ENCODE measurements at regions not wholly inside any gene's neighbourhood (a gene's known extent, or its start where the extent isn't known, plus 50 kb on each side); places are given as distances from the start of the nearest gene placed in this dataset.

- no peak for TF ChIP-seq SPI1 (IDR thresholded peaks at IDR 0.05; ENCODE audit: borderline replicate concordance, low read depth, low read length)
Measured at GRCh38 chr5:3129252-3129651, 377.8 kb upstream of the IRX2 start (continued).

- Histone ChIP-seq H3K27ac (ENCODE audit: extremely low read depth, low read depth, low read length) (no peak overlapping the region), H3K79me2 (ENCODE audit: control insufficient read depth, insufficient read depth, low read length) (no peaks in the 10 kb centered on the region), H3K4me1 (replicated peaks in 1 of 2; ENCODE audit: control insufficient read depth in 2 of 2, insufficient read depth in 2 of 2, low read length in 2 of 2) (no peaks in the 10 kb centered on the region), H3K9me1 (ENCODE audit: control insufficient read depth, insufficient read depth, low read length) (no peaks in the 10 kb centered on the region), H3K9me3 (replicated peaks; ENCODE audit: control insufficient read depth, insufficient read depth, low read depth, low read length) (no peaks in the 10 kb centered on the region), H3K36me3 (ENCODE audit: control insufficient read depth, insufficient read depth, low read length) (no peaks in the 10 kb centered on the region), H3K9ac (ENCODE audit: insufficient read depth in 1 of 2, low read depth in 2 of 2, low read length in 2 of 2) (no peak overlapping the region), H4K20me1 (replicated peaks; ENCODE audit: control insufficient read depth, insufficient read depth, low read length) (no peaks in the 10 kb centered on the region), H3K27me3 (ENCODE audit: control insufficient read depth in 2 of 2, insufficient read depth in 2 of 2, low read length in 2 of 2) (peaks cover 5 to 23% of the 10 kb centered on the region in 2 experiments; a peak in 2 of 5 replicates), H2AFZ (ENCODE audit: low read depth, low read length) (no peak overlapping the region), H3K4me3 (no peak overlapping the region), H3K4me2 (ENCODE audit: insufficient read depth, low read length) (no peak overlapping the region)
- CTCF ChIA-PET (ENCODE audit: low intra/inter-chr PET ratio): no interaction called here
- POLR2A ChIA-PET: no interaction called here
- under 1% methylated on average over 9 of the region's 9 CpGs for WGBS (ENCODE audit: insufficient coverage, low coverage, missing lambda C conversion rate)
- no TSS peak for BruUV-seq (replicated peaks)
- intact Hi-C loops (cut with micrococcal nuclease) (no loop called here), in situ Hi-C loops (cut with MboI) (no loop called here)
- ATAC-seq (no peak), FAIRE-seq (no peak), DNase-seq (ENCODE audit: extremely low read depth in 1 of 4, low spot score in 3 of 4) (no peak)
- no peak for TF ChIP-seq ZFP91 (CRISPR knock-in tag; IDR thresholded peaks at IDR 0.05)
- TF ChIP-seq SUPT5H (IDR thresholded peaks at IDR 0.05): no peak
- no peak for TF ChIP-seq THRAP3 (IDR thresholded peaks at IDR 0.05; ENCODE audit: borderline replicate concordance)
- TF ChIP-seq ZNF165 (CRISPR knock-in tag; IDR thresholded peaks at IDR 0.05; ENCODE audit: borderline replicate concordance): no peak
- no peak for TF ChIP-seq ATF6 (CRISPR knock-in tag; IDR thresholded peaks at IDR 0.05)
- TF ChIP-seq MCM2 (IDR thresholded peaks at IDR 0.05; ENCODE audit: low read depth): no peak
- no peak for TF ChIP-seq ZBTB11 (CRISPR knock-in tag; IDR thresholded peaks at IDR 0.05)
- TF ChIP-seq E2F5 (CRISPR knock-in tag; IDR thresholded peaks at IDR 0.05): no peak
- no peak for TF ChIP-seq SNRNP70 (optimal IDR thresholded peaks at IDR 0.05; ENCODE audit: low read depth, low read length)
- no peak for TF ChIP-seq ZBTB5 (IDR thresholded peaks at IDR 0.05)
Measured at GRCh38 chr5:3127423-3127911, 376.0 kb upstream of the IRX2 start.
